Calu3 (cell line): ENCODE measurements at regions not wholly inside any gene's neighbourhood (a gene's known extent, or its start where the extent isn't known, plus 50 kb on each side); places are given as distances from the start of the nearest gene placed in this dataset.

Experiments
- BruUV-seq: library from RNA; stranded (reverse); fragments of 400-500 nt; replicated peaks from 2 replicates; lab custom pipeline; 2021; lab: Mats Ljungman, UMichigan
- CTCF ChIA-PET: fragments of 300-600 bp; sonication (Branson Sonifier 250); formaldehyde crosslinking; loops from one replicate; lab custom pipeline; 2022; ENCODE audit warnings: antibody characterized with exemption; lab: Charles Lee
- DNase-seq: peaks from one replicate; pipeline ENCODE4 v3.0.0; 2022
- H3K27ac Mint-ChIP-seq: one replicate; pipeline ENCODE4 v1.8.0; 2022; ENCODE audit warnings: mixed read lengths; ENCODE audit not compliant: unreplicated experiment
- H3K27me3 Mint-ChIP-seq: one replicate; pipeline ENCODE4 v1.8.0; 2022; ENCODE audit warnings: mixed read lengths; ENCODE audit not compliant: unreplicated experiment
- H3K36me3 Mint-ChIP-seq: one replicate; pipeline ENCODE4 v1.8.0; 2022; ENCODE audit warnings: mild to moderate bottlenecking, moderate library complexity, mixed read lengths; ENCODE audit not compliant: insufficient read depth, unreplicated experiment
- H3K4me1 Mint-ChIP-seq: one replicate; pipeline ENCODE4 v1.8.0; 2022; ENCODE audit warnings: mild to moderate bottlenecking, low read depth, mixed read lengths; ENCODE audit not compliant: unreplicated experiment
- H3K4me3 Mint-ChIP-seq: one replicate; pipeline ENCODE4 v1.8.0; 2022; ENCODE audit warnings: mild to moderate bottlenecking, low read depth, moderate library complexity, mixed read lengths; ENCODE audit not compliant: unreplicated experiment
- H3K9me3 Mint-ChIP-seq: one replicate; pipeline ENCODE4 v1.8.0; 2022; ENCODE audit warnings: low read depth, mixed read lengths; ENCODE audit not compliant: unreplicated experiment
- CTCF ChIP-seq: fragments of 200-600 bp; IDR thresholded peaks from one replicate; pipeline ENCODE4 v1.8.0; 2022; ENCODE audit warnings: antibody characterized with exemption; ENCODE audit not compliant: unreplicated experiment
- intact Hi-C: fragments of 100-400 bp; cut with micrococcal nuclease; formaldehyde crosslinking; loops from one replicate; pipeline ENCODE4 v1.10.0; 2022; ENCODE audit not compliant: unreplicated experiment

- CTCF ChIA-PET: no interaction called here
- Mint-ChIP-seq H3K4me1 (no peaks in the 10 kb centered on the region), H3K4me3 (no peak overlapping the region), H3K9me3 (no peaks in the 10 kb centered on the region), H3K36me3 (no peaks in the 10 kb centered on the region), H3K27me3 (no peaks in the 10 kb centered on the region), H3K27ac (no peak overlapping the region)
- intact Hi-C loops: no loop called here
- BruUV-seq: no TSS peak
- TF ChIP-seq CTCF: no peak
- DNase-seq: no peak
These were observed 335.4 kb upstream of the FAT1 start for GRCh38 chr4:187059021-187059420.

GRCh38 chr4:187059895-187060294 lies 336.2 kb upstream of the FAT1 start:
- Mint-ChIP-seq H3K27me3 (no peaks in the 10 kb centered on the region), H3K36me3 (no peaks in the 10 kb centered on the region), H3K27ac (no peak overlapping the region), H3K4me3 (no peak overlapping the region), H3K9me3 (no peaks in the 10 kb centered on the region), H3K4me1 (no peaks in the 10 kb centered on the region)
- DNase-seq: no peak
- CTCF ChIA-PET: no interaction called here
- BruUV-seq: no TSS peak
- TF ChIP-seq CTCF: no peak
- intact Hi-C loops: no loop called here

GRCh38 chr4:187060551-187060950 lies 336.9 kb upstream of the FAT1 start:
- no peak for TF ChIP-seq CTCF
- Mint-ChIP-seq H3K9me3 (no peaks in the 10 kb centered on the region), H3K4me3 (no peak overlapping the region), H3K36me3 (no peaks in the 10 kb centered on the region), H3K27me3 (no peaks in the 10 kb centered on the region), H3K4me1 (no peaks in the 10 kb centered on the region), H3K27ac (no peak overlapping the region)
- CTCF ChIA-PET: no interaction called here
- BruUV-seq: no TSS peak
- DNase-seq: no peak
- intact Hi-C loops: no loop called here

- no peaks in the 10 kb centered on the region for H3K36me3 Mint-ChIP-seq
- CTCF ChIA-PET: interaction anchor here (0.6 kb wide), 1 partner anchor 1674 kb away, joined by 3 read pairs; no protein-coding TSS in a partner anchor
These were observed 339.6 kb upstream of the FAT1 start for GRCh38 chr4:187063251-187063650.

More at GRCh38 chr4:187063251-187063650, 339.6 kb upstream of the FAT1 start:
- BruUV-seq: no TSS peak
- no peak for DNase-seq
- Mint-ChIP-seq H3K4me1 (no peaks in the 10 kb centered on the region), H3K27me3 (no peaks in the 10 kb centered on the region), H3K9me3 (no peaks in the 10 kb centered on the region), H3K27ac (no peak overlapping the region), H3K4me3 (no peak overlapping the region)
- intact Hi-C loops: no loop called here
- no peak for TF ChIP-seq CTCF
